CD14-positive monocyte (primary cell): ENCODE measurements at regions not wholly inside any gene's neighbourhood (a gene's known extent, or its start where the extent isn't known, plus 50 kb on each side); places are given as distances from the start of the nearest gene placed in this dataset.

Source experiments
- DNase-seq, 3 donors: peaks; one replicate each; pipeline ENCODE4 v3.0.0-alpha.2; 2011 to 2022
- H2AFZ ChIP-seq: 2 replicates; pipeline ENCODE4 v1.6.0; 2012; ENCODE audit warnings: mild to moderate bottlenecking, low read depth, low read length, inconsistent platforms; ENCODE audit not compliant: insufficient read depth, poor library complexity, severe bottlenecking
- H3K27ac ChIP-seq, 2 donors: 1 replicate in 1 of 2; 2 replicates in 1 of 2; pipeline ENCODE4 v1.5.1; 2012 to 2013; ENCODE audit warnings: low read length in 2 of 2, control low read depth in 1 of 2, inconsistent platforms in 1 of 2, low read depth in 1 of 2, mild to moderate bottlenecking in 1 of 2
- H3K27me3 ChIP-seq, 2 donors: one replicate each; pipeline versions ENCODE4 v1.6.0 to v1.6.1; 2011 to 2013; ENCODE audit warnings: low read length in 2 of 2; ENCODE audit not compliant: control insufficient read depth in 2 of 2, insufficient read depth in 2 of 2
- H3K36me3 ChIP-seq, 2 donors: replicated peaks in 1 of 2; 1 replicate in 1 of 2; 2 replicates in 1 of 2; pipeline versions ENCODE4 v1.5.1 to v1.6.1; 2012 to 2013; ENCODE audit warnings: low read length in 2 of 2, control low read depth in 1 of 2, inconsistent platforms in 1 of 2, mild to moderate bottlenecking in 1 of 2; ENCODE audit not compliant: insufficient read depth in 2 of 2, control insufficient read depth in 1 of 2
- H3K4me1 ChIP-seq, 2 donors: 1 replicate in 1 of 2; 2 replicates in 1 of 2; pipeline versions ENCODE4 v1.5.1 to v1.6.1; 2012 to 2013; ENCODE audit warnings: low read length in 2 of 2, control low read depth in 1 of 2, inconsistent platforms in 1 of 2, mild to moderate bottlenecking in 1 of 2, moderate library complexity in 1 of 2; ENCODE audit not compliant: insufficient read depth in 2 of 2, control insufficient read depth in 1 of 2
- H3K4me2 ChIP-seq: replicated peaks from 2 replicates; pipeline ENCODE3; 2012; ENCODE audit warnings: low read length, moderate library complexity, mild to moderate bottlenecking; ENCODE audit not compliant: poor library complexity, severe bottlenecking; ENCODE audit errors: extremely low read depth
- H3K4me3 ChIP-seq, 3 experiments: fragments of 200-600 bp in 1 of 3; sonication (generic) in 1 of 3; replicated peaks in 1 of 3; 1 replicate in 2 of 3; 2 replicates in 1 of 3; pipeline ENCODE4 v1.5.1; 2011 to 2013; ENCODE audit warnings: low read length in 3 of 3, mild to moderate bottlenecking in 3 of 3, control low read depth in 2 of 3, low read depth in 2 of 3, inconsistent platforms in 1 of 3, moderate library complexity in 1 of 3
- H3K79me2 ChIP-seq: 2 replicates; pipeline ENCODE4 v1.6.0; 2012; ENCODE audit warnings: mild to moderate bottlenecking, control low read depth, inconsistent platforms, low read length, moderate library complexity; ENCODE audit not compliant: insufficient read depth
- H3K9ac ChIP-seq: 2 replicates; pipeline ENCODE4 v1.6.0; 2017; ENCODE audit warnings: low read length, mild to moderate bottlenecking; ENCODE audit not compliant: insufficient read depth, poor library complexity, severe bottlenecking
- H3K9me3 ChIP-seq, 2 donors: replicated peaks in 1 of 2; 1 replicate in 1 of 2; 2 replicates in 1 of 2; pipeline versions ENCODE4 v1.5.1 to v1.6.1; 2012 to 2013; ENCODE audit warnings: low read length in 2 of 2, control low read depth in 1 of 2; ENCODE audit not compliant: control insufficient read depth in 1 of 2, insufficient read depth in 1 of 2
- H4K20me1 ChIP-seq: 2 replicates; pipeline ENCODE4 v1.6.0; 2012; ENCODE audit warnings: mild to moderate bottlenecking, low read length, control low read depth, moderate library complexity; ENCODE audit not compliant: insufficient read depth
- H3K27ac Mint-ChIP-seq, 7 donors: one replicate each; pipeline ENCODE4 v1.8.0; 2020; ENCODE audit warnings: mild to moderate bottlenecking in 7 of 7, mixed read lengths in 7 of 7, moderate library complexity in 6 of 7, inconsistent platforms in 2 of 7
- H3K27me3 Mint-ChIP-seq, 3 donors: one replicate each; pipeline ENCODE4 v1.8.0; 2021 to 2022; ENCODE audit warnings: low read depth in 3 of 3, mild to moderate bottlenecking in 3 of 3, mixed read lengths in 3 of 3, moderate library complexity in 3 of 3, inconsistent platforms in 1 of 3
- H3K36me3 Mint-ChIP-seq, 2 donors: one replicate each; pipeline ENCODE4 v1.8.0; 2020; ENCODE audit warnings: mixed read lengths in 2 of 2, inconsistent platforms in 1 of 2, mild to moderate bottlenecking in 1 of 2
- H3K4me1 Mint-ChIP-seq: one replicate; pipeline ENCODE4 v1.8.0; 2020; ENCODE audit warnings: mild to moderate bottlenecking, mixed read lengths
- H3K4me3 Mint-ChIP-seq, 2 donors: one replicate each; pipeline ENCODE4 v1.8.0; 2020; ENCODE audit warnings: mild to moderate bottlenecking in 2 of 2, mixed read lengths in 2 of 2, moderate library complexity in 1 of 2
- H3K9me3 Mint-ChIP-seq, 7 donors: one replicate each; pipeline ENCODE4 v1.8.0; 2020 to 2022; ENCODE audit warnings: mixed read lengths in 7 of 7, mild to moderate bottlenecking in 6 of 7, moderate library complexity in 6 of 7, inconsistent platforms in 2 of 7
- WGBS: methylation state at CpG from one replicate; pipeline ENCODE4 v1.1.5; 2013; ENCODE audit warnings: missing lambda C conversion rate; ENCODE audit not compliant: insufficient coverage; 5-methylcytosine and 5-hydroxymethylcytosine counted together
- intact Hi-C, 2 donors: fragments of 100-400 bp; cut with micrococcal nuclease; formaldehyde crosslinking; loops; one replicate each; pipeline versions ENCODE4 v1.15.0 to v1.15.1; 2023
- TF ChIP-seq, protein P1 (sequence below): fragments of 200-600 bp; IDR thresholded peaks from one replicate; pipeline ENCODE4 v1.8.0; 2022; ENCODE audit warnings: antibody characterized with exemption, mild to moderate bottlenecking

DNA sequence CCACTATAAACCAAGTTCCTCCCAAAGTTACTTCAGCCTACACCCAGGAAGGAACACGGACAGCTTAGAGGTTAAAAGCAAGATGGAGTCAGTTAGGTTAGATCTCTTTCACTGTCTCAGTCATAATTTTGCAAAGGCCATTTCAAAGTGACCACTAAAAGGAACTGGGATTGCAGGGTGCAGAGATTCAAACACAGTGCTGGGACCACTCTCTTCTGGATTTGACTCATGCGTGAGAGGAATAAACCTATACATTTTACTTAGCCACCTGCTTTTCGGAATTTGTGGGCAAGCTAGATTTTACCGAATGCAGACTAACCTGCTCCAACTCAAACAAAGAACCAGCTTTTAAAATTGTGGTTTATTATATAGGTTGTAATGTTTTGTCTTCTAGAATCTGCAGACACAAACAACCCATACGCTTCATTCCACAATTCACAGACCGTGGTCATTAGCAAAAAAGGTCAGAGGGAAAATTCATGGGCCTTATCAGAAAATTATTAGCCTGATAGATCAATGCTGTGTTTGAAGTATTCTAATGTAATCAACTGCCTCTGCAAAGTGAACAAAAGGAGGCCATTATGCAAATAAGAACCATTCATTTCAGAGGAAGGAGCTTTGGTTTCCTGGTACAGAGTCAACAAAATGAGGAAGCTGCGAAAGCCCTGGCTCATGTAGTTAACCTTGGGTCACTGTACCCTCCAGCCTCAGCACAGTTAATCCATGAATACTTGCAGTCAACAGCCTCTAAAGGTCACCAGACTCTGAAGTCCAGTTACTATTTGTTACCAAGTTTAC lies 342.7 kb upstream of the KLF6 start:
- intact Hi-C loops = loop anchor here in 1 of 2 donors (10.0 kb wide), 3 partner anchors 63 to 643 kb away; no protein-coding TSS in a partner anchor
- H3K4me3 ChIP-seq = peak overlapping the region in 1 of 3 experiments; percentile 23
- no peaks in the 10 kb centered on the region for H3K36me3 ChIP-seq
- H4K20me1 ChIP-seq = no peaks in the 10 kb centered on the region
- H3K4me1 Mint-ChIP-seq = peaks cover 4% of the 10 kb centered on the region
- H3K9me3 ChIP-seq = peaks cover 7 to 16% of the 10 kb centered on the region in 2 donors
- H3K27ac Mint-ChIP-seq = peak overlapping the region; percentile 42 to 85 (median 70)
- peak overlapping the region in 1 of 2 donors; percentile 35 for H3K27ac ChIP-seq
- no peak overlapping the region for H3K9ac ChIP-seq
- no peak overlapping the region for H3K4me3 Mint-ChIP-seq
- WGBS = 0% methylated on average over 1 of the region's 7 CpGs
- H2AFZ ChIP-seq = no peak overlapping the region
- H3K79me2 ChIP-seq = no peaks in the 10 kb centered on the region
- peak overlapping the region; percentile 20 for H3K4me2 ChIP-seq
- TF ChIP-seq, protein P1, sequence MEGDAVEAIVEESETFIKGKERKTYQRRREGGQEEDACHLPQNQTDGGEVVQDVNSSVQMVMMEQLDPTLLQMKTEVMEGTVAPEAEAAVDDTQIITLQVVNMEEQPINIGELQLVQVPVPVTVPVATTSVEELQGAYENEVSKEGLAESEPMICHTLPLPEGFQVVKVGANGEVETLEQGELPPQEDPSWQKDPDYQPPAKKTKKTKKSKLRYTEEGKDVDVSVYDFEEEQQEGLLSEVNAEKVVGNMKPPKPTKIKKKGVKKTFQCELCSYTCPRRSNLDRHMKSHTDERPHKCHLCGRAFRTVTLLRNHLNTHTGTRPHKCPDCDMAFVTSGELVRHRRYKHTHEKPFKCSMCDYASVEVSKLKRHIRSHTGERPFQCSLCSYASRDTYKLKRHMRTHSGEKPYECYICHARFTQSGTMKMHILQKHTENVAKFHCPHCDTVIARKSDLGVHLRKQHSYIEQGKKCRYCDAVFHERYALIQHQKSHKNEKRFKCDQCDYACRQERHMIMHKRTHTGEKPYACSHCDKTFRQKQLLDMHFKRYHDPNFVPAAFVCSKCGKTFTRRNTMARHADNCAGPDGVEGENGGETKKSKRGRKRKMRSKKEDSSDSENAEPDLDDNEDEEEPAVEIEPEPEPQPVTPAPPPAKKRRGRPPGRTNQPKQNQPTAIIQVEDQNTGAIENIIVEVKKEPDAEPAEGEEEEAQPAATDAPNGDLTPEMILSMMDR = no peak
- no peaks in the 10 kb centered on the region for H3K27me3 Mint-ChIP-seq
- H3K27me3 ChIP-seq = no peaks in the 10 kb centered on the region
- H3K4me1 ChIP-seq = peaks cover 55 to 56% of the 10 kb centered on the region in 2 donors
- peak; percentile 71 to 83 (median 79) for DNase-seq
- peaks cover 9 to 23% (median 21%) of the 10 kb centered on the region in 7 donors for H3K9me3 Mint-ChIP-seq
- peaks cover 3 to 6% of the 10 kb centered on the region in 2 donors for H3K36me3 Mint-ChIP-seq

DNA sequence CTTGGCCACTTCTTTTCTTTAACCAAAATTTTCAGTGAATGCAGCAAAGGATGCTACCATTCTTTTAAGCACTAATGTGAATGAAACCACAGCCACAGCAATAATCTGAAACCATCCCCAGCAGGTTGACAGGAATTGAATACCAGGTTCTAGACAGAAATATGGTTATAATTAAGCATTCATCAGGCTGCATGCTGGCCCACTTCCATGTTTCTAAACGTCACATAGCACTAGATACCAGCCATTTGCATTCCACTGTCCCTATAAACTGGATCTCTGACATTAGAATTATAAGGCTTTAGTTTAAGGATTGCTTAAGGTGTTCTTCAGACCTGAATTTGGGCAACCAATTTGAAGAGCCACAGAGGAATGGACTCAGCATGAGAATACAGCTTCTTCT lies 340.8 kb upstream of the KLF6 start:
- H3K4me2 ChIP-seq = no peak overlapping the region
- H3K9me3 ChIP-seq = peaks cover 7 to 16% of the 10 kb centered on the region in 2 donors
- no peak overlapping the region for H3K4me3 ChIP-seq
- H4K20me1 ChIP-seq = no peaks in the 10 kb centered on the region
- no peak for DNase-seq
- H3K27ac Mint-ChIP-seq = no peak overlapping the region
- H3K27ac ChIP-seq = no peak overlapping the region
- TF ChIP-seq, protein P1 = no peak
- no peaks in the 10 kb centered on the region for H3K79me2 ChIP-seq
- no peaks in the 10 kb centered on the region for H3K36me3 ChIP-seq
- H3K4me3 Mint-ChIP-seq = no peak overlapping the region
- peaks cover 9 to 23% (median 21%) of the 10 kb centered on the region in 7 donors for H3K9me3 Mint-ChIP-seq
- H3K27me3 Mint-ChIP-seq = no peaks in the 10 kb centered on the region
- intact Hi-C loops = loop anchor here in 1 of 2 donors (10.0 kb wide), 3 partner anchors 61 to 641 kb away; no protein-coding TSS in a partner anchor
- H2AFZ ChIP-seq = no peak overlapping the region
- peaks cover 3 to 6% of the 10 kb centered on the region in 2 donors for H3K36me3 Mint-ChIP-seq
- H3K4me1 Mint-ChIP-seq = peaks cover 20% of the 10 kb centered on the region
- WGBS = no CpG with 5 or more reads among the region's 1 CpG
- no peaks in the 10 kb centered on the region for H3K27me3 ChIP-seq
- H3K4me1 ChIP-seq = peaks cover 52 to 53% of the 10 kb centered on the region in 2 donors
- H3K9ac ChIP-seq = no peak overlapping the region
